ENCODE measurements at regions not wholly inside any gene's neighbourhood (a gene's known extent, or its start where the extent isn't known, plus 50 kb on each side); places are given as distances from the start of the nearest gene placed in this dataset.

DNA sequence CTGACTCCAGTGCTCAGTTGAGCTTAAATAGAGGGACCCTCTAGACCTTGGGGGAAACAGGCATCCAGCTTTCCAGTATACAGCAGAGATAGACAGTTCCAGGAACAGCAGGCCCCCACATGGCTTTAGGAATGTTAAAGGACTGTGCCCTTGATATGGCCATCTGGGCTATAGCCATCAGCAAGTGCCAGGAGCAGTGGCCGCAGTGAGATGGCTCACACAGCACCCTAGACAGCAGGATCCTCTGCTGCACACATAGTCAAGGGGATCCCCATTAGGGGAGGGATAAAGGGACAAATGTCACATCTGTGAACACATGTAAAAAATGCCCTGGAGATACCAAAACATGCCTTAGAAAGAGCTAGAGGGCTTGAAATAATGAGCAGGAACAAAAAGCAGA is 213.4 kb downstream of the PTH2R start:
- H3K27me3 Mint-ChIP-seq (ENCODE audit: insufficient read depth, low read depth, poor library complexity): no peaks in the 10 kb centered on the region
- ATAC-seq: no peak
- no peaks in the 10 kb centered on the region for H3K9me2 ChIP-seq (ENCODE audit: insufficient read depth)
- H3F3A ChIP-seq (replicated peaks; ENCODE audit: low read depth): no peaks in the 10 kb centered on the region
- H3K27me3 ChIP-seq (ENCODE audit: insufficient read depth): no peaks in the 10 kb centered on the region
- no peak overlapping the region; the same call in 1 of the 2 replicates for H2AFZ ChIP-seq
- no peak overlapping the region for H3K4me3 ChIP-seq
- no peak overlapping the region for H3K4me2 ChIP-seq
- no peaks in the 10 kb centered on the region for H3K36me3 ChIP-seq (ENCODE audit: insufficient read depth)
- no peak overlapping the region for H3K4me3 Mint-ChIP-seq
- no peak overlapping the region for H3K27ac Mint-ChIP-seq
- TF ChIP-seq POLR2AphosphoS5 (IDR thresholded peaks at IDR 0.05; ENCODE audit: low read depth) (no peak), EZH2phosphoT487 (IDR thresholded peaks at IDR 0.05; ENCODE audit: unreplicated experiment) (no peak), ZNF462 (CRISPR knock-in tag; IDR thresholded peaks at IDR 0.05) (no peak), REST (IDR thresholded peaks at IDR 0.05; ENCODE audit: unreplicated experiment) (no peak), ZNF331 (CRISPR knock-in tag; IDR thresholded peaks at IDR 0.05; ENCODE audit: low read depth) (no peak), CREB1 (CRISPR knock-in tag; IDR thresholded peaks at IDR 0.05; ENCODE audit: low read depth) (no peak), ZNF114 (CRISPR knock-in tag; IDR thresholded peaks at IDR 0.05) (no peak), STAT1 (IDR thresholded peaks at IDR 0.05; ENCODE audit: unreplicated experiment) (no peak), JUNB (IDR thresholded peaks at IDR 0.05; ENCODE audit: unreplicated experiment) (no peak), EZH2 (IDR thresholded peaks at IDR 0.05; ENCODE audit: low read depth, unreplicated experiment) (no peak), NANOG (IDR thresholded peaks at IDR 0.05; ENCODE audit: borderline replicate concordance) (no peak)
- TF ChIP-seq, protein P1, sequence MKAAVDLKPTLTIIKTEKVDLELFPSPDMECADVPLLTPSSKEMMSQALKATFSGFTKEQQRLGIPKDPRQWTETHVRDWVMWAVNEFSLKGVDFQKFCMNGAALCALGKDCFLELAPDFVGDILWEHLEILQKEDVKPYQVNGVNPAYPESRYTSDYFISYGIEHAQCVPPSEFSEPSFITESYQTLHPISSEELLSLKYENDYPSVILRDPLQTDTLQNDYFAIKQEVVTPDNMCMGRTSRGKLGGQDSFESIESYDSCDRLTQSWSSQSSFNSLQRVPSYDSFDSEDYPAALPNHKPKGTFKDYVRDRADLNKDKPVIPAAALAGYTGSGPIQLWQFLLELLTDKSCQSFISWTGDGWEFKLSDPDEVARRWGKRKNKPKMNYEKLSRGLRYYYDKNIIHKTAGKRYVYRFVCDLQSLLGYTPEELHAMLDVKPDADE (IDR thresholded peaks at IDR 0.05): no peak
- TF ChIP-seq, protein P2, sequence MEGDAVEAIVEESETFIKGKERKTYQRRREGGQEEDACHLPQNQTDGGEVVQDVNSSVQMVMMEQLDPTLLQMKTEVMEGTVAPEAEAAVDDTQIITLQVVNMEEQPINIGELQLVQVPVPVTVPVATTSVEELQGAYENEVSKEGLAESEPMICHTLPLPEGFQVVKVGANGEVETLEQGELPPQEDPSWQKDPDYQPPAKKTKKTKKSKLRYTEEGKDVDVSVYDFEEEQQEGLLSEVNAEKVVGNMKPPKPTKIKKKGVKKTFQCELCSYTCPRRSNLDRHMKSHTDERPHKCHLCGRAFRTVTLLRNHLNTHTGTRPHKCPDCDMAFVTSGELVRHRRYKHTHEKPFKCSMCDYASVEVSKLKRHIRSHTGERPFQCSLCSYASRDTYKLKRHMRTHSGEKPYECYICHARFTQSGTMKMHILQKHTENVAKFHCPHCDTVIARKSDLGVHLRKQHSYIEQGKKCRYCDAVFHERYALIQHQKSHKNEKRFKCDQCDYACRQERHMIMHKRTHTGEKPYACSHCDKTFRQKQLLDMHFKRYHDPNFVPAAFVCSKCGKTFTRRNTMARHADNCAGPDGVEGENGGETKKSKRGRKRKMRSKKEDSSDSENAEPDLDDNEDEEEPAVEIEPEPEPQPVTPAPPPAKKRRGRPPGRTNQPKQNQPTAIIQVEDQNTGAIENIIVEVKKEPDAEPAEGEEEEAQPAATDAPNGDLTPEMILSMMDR (conservative IDR thresholded peaks at IDR 0.05; ENCODE audit: low read depth in 2 of 2): no peak
- no peaks in the 10 kb centered on the region for H4K20me1 ChIP-seq (replicated peaks; ENCODE audit: insufficient read depth)
- no peaks in the 10 kb centered on the region for H3K4me1 Mint-ChIP-seq
- DNase-seq (ENCODE audit: low spot score): no peak
- H3K79me2 ChIP-seq (replicated peaks; ENCODE audit: insufficient read depth): no peaks in the 10 kb centered on the region
- no peaks in the 10 kb centered on the region; the same call in 2 of the 3 replicates for H3K9me3 Mint-ChIP-seq
- no peaks in the 10 kb centered on the region for H3K36me3 Mint-ChIP-seq (ENCODE audit: low read depth)
- H3K4me1 ChIP-seq (ENCODE audit: insufficient read depth): no peaks in the 10 kb centered on the region
- H3K27ac ChIP-seq (ENCODE audit: low read depth): no peak overlapping the region
